Activated T-cell treated with anti-CD3 and anti-CD28 coated beads, Interleukin-2, amount 50 U/mL, for 4 hours (primary cell): ENCODE measurements at regions not wholly inside any gene's neighbourhood (a gene's known extent, or its start where the extent isn't known, plus 50 kb on each side); places are given as distances from the start of the nearest gene placed in this dataset.
"Not testable (repeated sequence)": the region's sequence is repeated elsewhere in the genome, so short reads cannot be mapped to it uniquely, and the experiment has no call there.

ENCODE experiments used
- ATAC-seq, 2 donors: fragments of 200-7000 bp; cut with Tn5 transposase; one replicate each; pipeline ENCODE4 v1.10.0; 2021
- DNase-seq: peaks from one replicate; pipeline ENCODE4 v3.0.0-alpha.2; 2020
- H3K27me3 Mint-ChIP-seq: one replicate; pipeline ENCODE4 v1.8.0; 2021; ENCODE audit warnings: low read depth, mixed read lengths
- H3K36me3 Mint-ChIP-seq: one replicate; pipeline ENCODE4 v1.8.0; 2022; ENCODE audit warnings: mixed read lengths; ENCODE audit not compliant: insufficient read depth
- H3K4me1 Mint-ChIP-seq: one replicate; pipeline ENCODE4 v1.8.0; 2021; ENCODE audit warnings: low read depth, mixed read lengths
- H3K4me3 Mint-ChIP-seq: one replicate; pipeline ENCODE4 v1.8.0; 2021; ENCODE audit warnings: mild to moderate bottlenecking, moderate library complexity, mixed read lengths
- H3K9me3 Mint-ChIP-seq: one replicate; pipeline ENCODE4 v1.8.0; 2021; ENCODE audit warnings: mixed read lengths

- no peaks in the 10 kb centered on the region for H3K27me3 Mint-ChIP-seq
- H3K4me3 Mint-ChIP-seq, result no peak overlapping the region
- H3K36me3 Mint-ChIP-seq, result no peaks in the 10 kb centered on the region
- no peaks in the 10 kb centered on the region for H3K4me1 Mint-ChIP-seq
- DNase-seq (no peak), ATAC-seq (no peak)
- peaks cover 21% of the 10 kb centered on the region for H3K9me3 Mint-ChIP-seq
Observed at GRCh38 chr6:66210964-66211363, 503.9 kb upstream of the EYS start.

GRCh38 chr6:66200390-66200789 lies 493.4 kb upstream of the EYS start:
- no peak overlapping the region for H3K4me3 Mint-ChIP-seq
- H3K4me1 Mint-ChIP-seq, result no peaks in the 10 kb centered on the region
- peaks cover 4% of the 10 kb centered on the region for H3K9me3 Mint-ChIP-seq
- DNase-seq (no peak), ATAC-seq (no peak)
- H3K36me3 Mint-ChIP-seq, result no peaks in the 10 kb centered on the region
- no peaks in the 10 kb centered on the region for H3K27me3 Mint-ChIP-seq

- Mint-ChIP-seq H3K27me3 (no peaks in the 10 kb centered on the region), H3K4me3 (no peak overlapping the region), H3K4me1 (no peaks in the 10 kb centered on the region), H3K9me3 (peaks cover 4% of the 10 kb centered on the region), H3K36me3 (no peaks in the 10 kb centered on the region)
- DNase-seq (no peak), ATAC-seq (no peak)
Observed at GRCh38 chr6:66199171-66199570, 492.1 kb upstream of the EYS start.

GRCh38 chr6:66198062-66198624 lies 491.1 kb upstream of the EYS start:
- H3K27me3 Mint-ChIP-seq, result no peaks in the 10 kb centered on the region
- peaks cover 4% of the 10 kb centered on the region for H3K9me3 Mint-ChIP-seq
- no peak overlapping the region for H3K4me3 Mint-ChIP-seq
- no peaks in the 10 kb centered on the region for H3K4me1 Mint-ChIP-seq
- no peak for DNase-seq
- no peaks in the 10 kb centered on the region for H3K36me3 Mint-ChIP-seq
- ATAC-seq, result no peak

- no peak for ATAC-seq
- H3K36me3 Mint-ChIP-seq, result no peaks in the 10 kb centered on the region
- no peaks in the 10 kb centered on the region for H3K27me3 Mint-ChIP-seq
- no peak overlapping the region for H3K4me3 Mint-ChIP-seq
- peaks cover 7% of the 10 kb centered on the region for H3K9me3 Mint-ChIP-seq
- no peaks in the 10 kb centered on the region for H3K4me1 Mint-ChIP-seq
- DNase-seq, result no peak
Observed at GRCh38 chr6:66190858-66191257, 483.8 kb upstream of the EYS start.

- Mint-ChIP-seq H3K4me1 (no peaks in the 10 kb centered on the region), H3K27me3 (no peaks in the 10 kb centered on the region), H3K9me3 (peaks cover 7% of the 10 kb centered on the region), H3K36me3 (no peaks in the 10 kb centered on the region), H3K4me3 (no peak overlapping the region)
- DNase-seq (no peak), ATAC-seq (no peak)
Observed at GRCh38 chr6:66189915-66190314, 482.9 kb upstream of the EYS start.

GRCh38 chr6:66186756-66187155 lies 479.7 kb upstream of the EYS start:
- DNase-seq (no peak), ATAC-seq (no peak)
- Mint-ChIP-seq H3K4me1 (no peaks in the 10 kb centered on the region), H3K36me3 (no peaks in the 10 kb centered on the region), H3K9me3 (peaks cover 7% of the 10 kb centered on the region), H3K4me3 (no peak overlapping the region), H3K27me3 (no peaks in the 10 kb centered on the region)

- DNase-seq (no peak), ATAC-seq (no peak)
- Mint-ChIP-seq H3K4me3 (no peak overlapping the region), H3K36me3 (no peaks in the 10 kb centered on the region), H3K4me1 (no peaks in the 10 kb centered on the region), H3K9me3 (peaks cover 14% of the 10 kb centered on the region), H3K27me3 (no peaks in the 10 kb centered on the region)
Observed at GRCh38 chr6:66184091-66184490, 477.1 kb upstream of the EYS start.

- H3K4me3 Mint-ChIP-seq, result no peak overlapping the region
- no peaks in the 10 kb centered on the region for H3K27me3 Mint-ChIP-seq
- DNase-seq (no peak), ATAC-seq (no peak)
- no peaks in the 10 kb centered on the region for H3K4me1 Mint-ChIP-seq
- peaks cover 15% of the 10 kb centered on the region for H3K9me3 Mint-ChIP-seq
- H3K36me3 Mint-ChIP-seq, result no peaks in the 10 kb centered on the region
Observed at GRCh38 chr6:66179361-66179760, 472.3 kb upstream of the EYS start.

GRCh38 chr6:66173587-66173986 lies 466.6 kb upstream of the EYS start:
- H3K9me3 Mint-ChIP-seq, result peaks cover 31% of the 10 kb centered on the region
- no peak overlapping the region for H3K4me3 Mint-ChIP-seq
- no peaks in the 10 kb centered on the region for H3K27me3 Mint-ChIP-seq
- no peaks in the 10 kb centered on the region for H3K4me1 Mint-ChIP-seq
- no peak for ATAC-seq
- no peak for DNase-seq
- H3K36me3 Mint-ChIP-seq, result no peaks in the 10 kb centered on the region

GRCh38 chr6:66166713-66167112 lies 459.7 kb upstream of the EYS start:
- H3K9me3 Mint-ChIP-seq, result peaks cover 42% of the 10 kb centered on the region
- not testable (repeated sequence) for DNase-seq, H3K4me1 Mint-ChIP-seq, H3K27me3 Mint-ChIP-seq, H3K4me3 Mint-ChIP-seq, ATAC-seq, H3K36me3 Mint-ChIP-seq

- peaks cover 30% of the 10 kb centered on the region for H3K9me3 Mint-ChIP-seq
- ATAC-seq, result no peak
Observed at GRCh38 chr6:66161546-66162108, 454.6 kb upstream of the EYS start.

GRCh38 chr6:66159937-66160336 lies 452.9 kb upstream of the EYS start:
- no peak for ATAC-seq
- no peak overlapping the region for H3K4me3 Mint-ChIP-seq
- no peaks in the 10 kb centered on the region for H3K4me1 Mint-ChIP-seq
- H3K9me3 Mint-ChIP-seq, result peaks cover 30% of the 10 kb centered on the region
- no peaks in the 10 kb centered on the region for H3K27me3 Mint-ChIP-seq
- DNase-seq, result no peak
- no peaks in the 10 kb centered on the region for H3K36me3 Mint-ChIP-seq

More at GRCh38 chr6:66161546-66162108, 454.6 kb upstream of the EYS start:
- no peaks in the 10 kb centered on the region for H3K36me3 Mint-ChIP-seq
- H3K4me3 Mint-ChIP-seq, result no peak overlapping the region
- no peaks in the 10 kb centered on the region for H3K4me1 Mint-ChIP-seq
- DNase-seq, result no peak
- H3K27me3 Mint-ChIP-seq, result no peaks in the 10 kb centered on the region

GRCh38 chr6:66153247-66153646 lies 446.2 kb upstream of the EYS start:
- ATAC-seq (no peak), DNase-seq (no peak)
- Mint-ChIP-seq H3K27me3 (no peaks in the 10 kb centered on the region), H3K4me1 (no peaks in the 10 kb centered on the region), H3K36me3 (no peaks in the 10 kb centered on the region), H3K9me3 (peaks cover 9% of the 10 kb centered on the region), H3K4me3 (no peak overlapping the region)

GRCh38 chr6:66149132-66149531 lies 442.1 kb upstream of the EYS start:
- H3K9me3 Mint-ChIP-seq, result peaks cover 11% of the 10 kb centered on the region
- ATAC-seq, result no peak
- no peak overlapping the region for H3K4me3 Mint-ChIP-seq
- DNase-seq, result no peak
- H3K4me1 Mint-ChIP-seq, result no peaks in the 10 kb centered on the region
- no peaks in the 10 kb centered on the region for H3K27me3 Mint-ChIP-seq
- H3K36me3 Mint-ChIP-seq, result no peaks in the 10 kb centered on the region
